Breast epithelium (tissue), 3 donors: ENCODE measurements at regions not wholly inside any gene's neighbourhood (a gene's known extent, or its start where the extent isn't known, plus 50 kb on each side); places are given as distances from the start of the nearest gene placed in this dataset.

Experiments
- CTCF ChIP-seq, 3 donors: fragments of 450-650 bp; IDR thresholded peaks; one replicate each; pipeline ENCODE4 v1.5.1; 2016 to 2017; ENCODE audit warnings: antibody characterized with exemption in 3 of 3, mild to moderate bottlenecking in 3 of 3, moderate library complexity in 3 of 3
- POLR2A ChIP-seq: fragments of 450-650 bp; IDR thresholded peaks from one replicate; pipeline ENCODE4 v1.6.1; 2016; ENCODE audit warnings: antibody characterized with exemption, mild to moderate bottlenecking, moderate library complexity

DNA sequence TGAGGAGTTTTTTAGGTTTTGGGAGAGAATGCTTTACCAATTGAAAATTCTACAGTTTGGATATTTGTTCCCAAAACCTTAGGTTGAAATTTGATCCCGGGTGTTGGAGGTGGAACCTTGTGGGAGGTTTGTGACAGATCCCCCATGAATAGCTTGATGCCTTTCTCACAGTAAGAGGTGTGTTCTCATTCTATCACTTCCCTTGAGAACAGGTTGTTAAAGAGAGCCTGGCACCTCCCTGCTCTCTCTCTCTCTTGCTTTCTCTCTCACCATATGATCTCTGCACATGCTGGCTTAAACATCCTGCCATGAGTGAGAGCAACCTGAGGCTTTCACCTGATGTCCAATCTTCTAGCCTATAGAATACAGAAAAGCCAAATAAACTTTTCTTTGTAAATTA is 1475.5 kb upstream of the AGA start:
- TF ChIP-seq CTCF (IDR thresholded peaks at IDR 0.05) (no peak), POLR2A (no peak)
